Hepatocyte (in vitro differentiated cells): ENCODE measurements at regions not wholly inside any gene's neighbourhood (a gene's known extent, or its start where the extent isn't known, plus 50 kb on each side); places are given as distances from the start of the nearest gene placed in this dataset.

ENCODE experiments used
- EZH2 ChIP-seq: fragments of 200-600 bp; sonication (generic); IDR thresholded peaks from 2 replicates; pipeline ENCODE4 v1.6.1; 2016; ENCODE audit warnings: antibody characterized with exemption, mild to moderate bottlenecking, borderline replicate concordance
- TF ChIP-seq, protein P1 (sequence below): fragments of 200-600 bp; sonication (generic); IDR thresholded peaks from 2 replicates; pipeline ENCODE4 v1.5.1; 2016; ENCODE audit warnings: antibody characterized with exemption, mild to moderate bottlenecking; ENCODE audit not compliant: poor library complexity

DNA sequence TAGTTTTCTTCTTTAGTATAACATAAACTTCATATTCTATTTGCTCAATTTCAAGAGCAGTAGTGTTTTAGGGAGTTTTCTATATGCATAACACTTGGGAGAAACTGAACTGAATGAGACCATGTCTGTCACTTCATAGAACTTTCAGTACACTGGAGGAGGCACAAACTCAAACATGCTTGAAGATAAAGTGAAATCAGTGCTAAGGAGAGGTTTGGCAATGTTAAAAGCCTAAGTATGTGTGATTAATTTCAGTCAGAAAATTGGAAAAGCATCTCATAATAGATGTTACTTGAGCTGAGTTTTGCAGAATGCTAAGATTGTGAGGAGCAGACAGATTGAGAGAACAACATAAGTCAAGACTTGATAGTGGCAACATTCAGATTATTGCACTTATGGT lies 411.2 kb upstream of the HS3ST1 start:
- TF ChIP-seq, protein P1, sequence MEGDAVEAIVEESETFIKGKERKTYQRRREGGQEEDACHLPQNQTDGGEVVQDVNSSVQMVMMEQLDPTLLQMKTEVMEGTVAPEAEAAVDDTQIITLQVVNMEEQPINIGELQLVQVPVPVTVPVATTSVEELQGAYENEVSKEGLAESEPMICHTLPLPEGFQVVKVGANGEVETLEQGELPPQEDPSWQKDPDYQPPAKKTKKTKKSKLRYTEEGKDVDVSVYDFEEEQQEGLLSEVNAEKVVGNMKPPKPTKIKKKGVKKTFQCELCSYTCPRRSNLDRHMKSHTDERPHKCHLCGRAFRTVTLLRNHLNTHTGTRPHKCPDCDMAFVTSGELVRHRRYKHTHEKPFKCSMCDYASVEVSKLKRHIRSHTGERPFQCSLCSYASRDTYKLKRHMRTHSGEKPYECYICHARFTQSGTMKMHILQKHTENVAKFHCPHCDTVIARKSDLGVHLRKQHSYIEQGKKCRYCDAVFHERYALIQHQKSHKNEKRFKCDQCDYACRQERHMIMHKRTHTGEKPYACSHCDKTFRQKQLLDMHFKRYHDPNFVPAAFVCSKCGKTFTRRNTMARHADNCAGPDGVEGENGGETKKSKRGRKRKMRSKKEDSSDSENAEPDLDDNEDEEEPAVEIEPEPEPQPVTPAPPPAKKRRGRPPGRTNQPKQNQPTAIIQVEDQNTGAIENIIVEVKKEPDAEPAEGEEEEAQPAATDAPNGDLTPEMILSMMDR, result no peak
- TF ChIP-seq EZH2, result no peak
